HCT116 (cell line): ENCODE measurements at regions not wholly inside any gene's neighbourhood (a gene's known extent, or its start where the extent isn't known, plus 50 kb on each side); places are given as distances from the start of the nearest gene placed in this dataset.

ENCODE experiments used
- ATAC-seq: fragments of 200-7000 bp; cut with Tn5 transposase; 2 replicates; pipeline ENCODE4 v1.9.1; 2020; ENCODE audit warnings: mild to moderate bottlenecking, moderate library complexity
- BruUV-seq: library from RNA; stranded (reverse); fragments of 400-500 nt; replicated peaks from 2 replicates; lab custom pipeline; 2021; lab: Mats Ljungman, UMichigan
- CTCF ChIA-PET: fragments of 300-600 bp; sonication (Branson Sonifier 250); formaldehyde crosslinking; loops from one replicate; lab custom pipeline; 2021; ENCODE audit warnings: antibody characterized with exemption; lab: Charles Lee
- POLR2A ChIA-PET: fragments of 300-600, 350-600 bp; sonication (Branson Sonifier 250); formaldehyde crosslinking; loops from one replicate; lab custom pipeline; 2021; ENCODE audit warnings: antibody characterized with exemption; lab: Charles Lee
- RAD21 ChIA-PET, 2 experiments: fragments of 300-600 bp; sonication (Branson Sonifier 250); formaldehyde crosslinking; loops; one replicate each; lab custom pipeline; 2023; ENCODE audit warnings: low total read pairs in 2 of 2; ENCODE audit not compliant: uncharacterized antibody in 2 of 2, unreplicated experiment in 2 of 2, low non-redundant PET in 1 of 2; lab: Charles Lee
- DNase-seq: peaks from one replicate; pipeline ENCODE4 v3.0.0-alpha.2; 2010; ENCODE audit warnings: low read depth, low spot score
- H2AFZ ChIP-seq: fragments of 200-600 bp; shearing (Covaris generic), sonication (generic); 2 replicates; pipeline ENCODE4 v1.6.1; 2017; ENCODE audit warnings: low read depth, mixed run types, mixed read lengths, antibody characterized with exemption, low read length; ENCODE audit not compliant: poor library complexity, severe bottlenecking
- H3K27ac ChIP-seq: 2 replicates; pipeline ENCODE4 v1.5.1; 2012; ENCODE audit warnings: low read depth, low read length
- H3K27me3 ChIP-seq: fragments of 200-600 bp; sonication (generic); 2 replicates; pipeline ENCODE4 v1.6.1; 2016; ENCODE audit warnings: mixed run types, low read length, mixed read lengths; ENCODE audit not compliant: insufficient read depth
- H3K36me3 ChIP-seq, 2 experiments: fragments of 200-500 bp in 1 of 2; fragments of 200-600 bp in 1 of 2; sonication (Bioruptor generic) in 1 of 2; sonication (generic) in 1 of 2; 2 replicates each; pipeline versions ENCODE4 v1.5.1 to v1.6.1; 2014 to 2016; ENCODE audit warnings: low read length in 2 of 2, inconsistent platforms in 1 of 2, mixed read lengths in 1 of 2, mixed run types in 1 of 2; ENCODE audit not compliant: insufficient read depth in 2 of 2, control insufficient read depth in 1 of 2
- H3K4me1 ChIP-seq, 2 experiments: fragments of 200-600 bp in 1 of 2; sonication (generic) in 1 of 2; 2 replicates each; pipeline versions ENCODE4 v1.5.1 to v1.6.1; 2012 to 2017; ENCODE audit warnings: low read length in 2 of 2, inconsistent platforms in 1 of 2, mild to moderate bottlenecking in 1 of 2, mixed read lengths in 1 of 2, mixed run types in 1 of 2, moderate library complexity in 1 of 2; ENCODE audit not compliant: insufficient read depth in 2 of 2, control insufficient read depth in 1 of 2
- H3K4me2 ChIP-seq: fragments of 200-600 bp; sonication (generic); 2 replicates; pipeline ENCODE4 v1.6.1; 2017; ENCODE audit warnings: mixed run types, low read length, mixed read lengths
- H3K4me3 ChIP-seq, 2 experiments: fragments of 200-600 bp in 1 of 2; sonication (generic) in 1 of 2; replicated peaks in 1 of 2; 2 replicates each; pipeline ENCODE4 v1.5.1; 2011 to 2016; ENCODE audit warnings: low read length in 2 of 2, control low read depth in 1 of 2, low read depth in 1 of 2, mild to moderate bottlenecking in 1 of 2, mixed read lengths in 1 of 2, mixed run types in 1 of 2
- H3K79me2 ChIP-seq: fragments of 200-600 bp; sonication (generic); 2 replicates; pipeline ENCODE4 v1.6.1; 2017; ENCODE audit warnings: mild to moderate bottlenecking, mixed run types, low read length, moderate library complexity, mixed read lengths; ENCODE audit not compliant: insufficient read depth
- H3K9ac ChIP-seq: fragments of 200-600 bp; sonication (generic); 2 replicates; pipeline ENCODE4 v1.6.1; 2016; ENCODE audit warnings: low read length, mixed read lengths
- H3K9me2 ChIP-seq: fragments of 200-600 bp; sonication (generic), shearing (Covaris generic); 2 replicates; pipeline ENCODE4 v1.6.1; 2017; ENCODE audit warnings: mixed run types, mild to moderate bottlenecking, moderate library complexity; ENCODE audit not compliant: insufficient read depth
- H3K9me3 ChIP-seq, 2 experiments: fragments of 200-500 bp in 1 of 2; fragments of 200-600 bp in 1 of 2; sonication (Bioruptor generic) in 1 of 2; sonication (generic) in 1 of 2; 2 replicates each; pipeline ENCODE4 v1.6.1; 2014 to 2017; ENCODE audit warnings: low read length in 2 of 2, mixed read lengths in 2 of 2, inconsistent platforms in 1 of 2, low read depth in 1 of 2, mild to moderate bottlenecking in 1 of 2, mixed run types in 1 of 2, moderate library complexity in 1 of 2; ENCODE audit not compliant: control insufficient read depth in 1 of 2, insufficient read depth in 1 of 2
- H4K20me1 ChIP-seq: fragments of 200-600 bp; sonication (generic), shearing (Covaris generic); 2 replicates; pipeline ENCODE4 v1.6.1; 2017; ENCODE audit warnings: mixed run types, mild to moderate bottlenecking, moderate library complexity; ENCODE audit not compliant: insufficient read depth
- JUND ChIP-seq: IDR thresholded peaks from 2 replicates; pipeline ENCODE4 v1.6.1; 2012
- RAD21 ChIP-seq: IDR thresholded peaks from 2 replicates; pipeline ENCODE4 v1.6.1; 2012; ENCODE audit warnings: low read depth, mild to moderate bottlenecking
- intact Hi-C: fragments of 100-400 bp; cut with micrococcal nuclease; formaldehyde crosslinking; loops from 2 replicates; pipeline ENCODE4 v1.10.0; 2022
- TF ChIP-seq, protein P1 (sequence below), 3 experiments: fragments of 200-600 bp in 1 of 3; sonication (generic) in 1 of 3; IDR thresholded peaks in 2 of 3; conservative IDR thresholded peaks in 1 of 3; 2 replicates each; pipeline ENCODE4 v1.5.1; 2012 to 2017; ENCODE audit warnings: low read depth in 2 of 3, low read length in 2 of 3, antibody characterized with exemption in 1 of 3, borderline replicate concordance in 1 of 3, control low read depth in 1 of 3, mild to moderate bottlenecking in 1 of 3, mixed read lengths in 1 of 3, mixed run types in 1 of 3, moderate library complexity in 1 of 3; ENCODE audit not compliant: insufficient read depth in 1 of 3
- TF ChIP-seq, protein P2 (sequence below): IDR thresholded peaks from 2 replicates; pipeline ENCODE4 v1.6.1; 2011; ENCODE audit warnings: mild to moderate bottlenecking, low read length, moderate library complexity; ENCODE audit not compliant: insufficient replicate concordance; ENCODE audit errors: extremely low read depth

DNA sequence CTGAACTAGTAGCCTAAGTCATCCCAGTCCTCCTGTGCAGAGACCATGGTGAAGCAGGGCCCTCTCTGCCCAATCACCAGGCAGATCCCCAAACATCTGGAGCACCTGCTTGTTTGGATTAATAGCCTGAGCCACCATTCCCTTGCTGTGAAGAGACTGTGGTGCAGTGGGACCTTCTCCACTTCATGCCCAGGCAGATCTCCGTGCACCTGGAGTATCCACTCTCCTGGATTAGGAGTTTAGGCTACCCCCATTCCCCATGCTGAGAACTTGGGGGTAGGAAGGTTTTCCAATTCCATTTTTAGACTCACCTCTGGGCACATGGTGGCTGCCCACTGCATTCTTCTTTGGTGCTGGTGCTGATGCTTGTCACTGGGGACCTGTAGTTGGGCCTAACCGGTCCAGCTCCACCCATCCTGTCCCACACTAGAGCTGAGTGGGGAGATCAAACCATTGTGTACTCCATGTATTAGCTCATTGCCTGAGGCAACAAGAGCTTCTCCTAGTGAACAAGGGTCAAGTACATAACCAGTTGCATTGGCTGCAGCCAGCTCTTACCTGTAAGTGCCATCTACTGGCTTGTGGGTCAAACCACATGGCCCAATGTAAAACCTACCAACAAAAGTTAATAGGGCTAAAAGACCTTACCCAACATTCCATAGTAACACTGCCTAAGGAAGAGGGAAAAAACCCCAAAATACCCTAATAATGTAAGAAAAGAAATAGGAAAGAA lies 382.5 kb upstream of the CBLB start:
- H3K79me2 ChIP-seq = no peaks in the 10 kb centered on the region
- no peak overlapping the region for H3K4me2 ChIP-seq
- no peaks in the 10 kb centered on the region for H3K27me3 ChIP-seq
- H3K9me3 ChIP-seq = no peaks in the 10 kb centered on the region
- no peaks in the 10 kb centered on the region; the same call in 1 of the 2 replicates for H3K9me2 ChIP-seq
- RAD21 ChIA-PET = interaction anchor here in 1 of 2 experiments (0.7 kb wide), 1 partner anchor 40 kb away, joined by 3 read pairs; no protein-coding TSS in a partner anchor
- H3K9ac ChIP-seq = no peak overlapping the region
- DNase-seq (no peak), ATAC-seq (no peak)
- CTCF ChIA-PET = no interaction called here
- no peak overlapping the region for H2AFZ ChIP-seq
- H3K27ac ChIP-seq = no peak overlapping the region
- POLR2A ChIA-PET = no interaction called here
- no peaks in the 10 kb centered on the region for H4K20me1 ChIP-seq
- no peaks in the 10 kb centered on the region for H3K4me1 ChIP-seq
- TF ChIP-seq, protein P1, sequence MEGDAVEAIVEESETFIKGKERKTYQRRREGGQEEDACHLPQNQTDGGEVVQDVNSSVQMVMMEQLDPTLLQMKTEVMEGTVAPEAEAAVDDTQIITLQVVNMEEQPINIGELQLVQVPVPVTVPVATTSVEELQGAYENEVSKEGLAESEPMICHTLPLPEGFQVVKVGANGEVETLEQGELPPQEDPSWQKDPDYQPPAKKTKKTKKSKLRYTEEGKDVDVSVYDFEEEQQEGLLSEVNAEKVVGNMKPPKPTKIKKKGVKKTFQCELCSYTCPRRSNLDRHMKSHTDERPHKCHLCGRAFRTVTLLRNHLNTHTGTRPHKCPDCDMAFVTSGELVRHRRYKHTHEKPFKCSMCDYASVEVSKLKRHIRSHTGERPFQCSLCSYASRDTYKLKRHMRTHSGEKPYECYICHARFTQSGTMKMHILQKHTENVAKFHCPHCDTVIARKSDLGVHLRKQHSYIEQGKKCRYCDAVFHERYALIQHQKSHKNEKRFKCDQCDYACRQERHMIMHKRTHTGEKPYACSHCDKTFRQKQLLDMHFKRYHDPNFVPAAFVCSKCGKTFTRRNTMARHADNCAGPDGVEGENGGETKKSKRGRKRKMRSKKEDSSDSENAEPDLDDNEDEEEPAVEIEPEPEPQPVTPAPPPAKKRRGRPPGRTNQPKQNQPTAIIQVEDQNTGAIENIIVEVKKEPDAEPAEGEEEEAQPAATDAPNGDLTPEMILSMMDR (IDR thresholded peaks at IDR 0.05 in 2 of 3, conservative IDR thresholded peaks at IDR 0.05 in 1 of 3; ENCODE audit: borderline replicate concordance in 1 of 3, insufficient read depth in 1 of 3, low read depth in 2 of 3, low read length in 2 of 3) = 0 out of 6 replicates have a peak, but pooled peaks of 1 of the 3 experiments have one; percentile 1
- TF ChIP-seq RAD21 (peak; percentile 11; the same call in 1 of the 2 replicates), JUND (no peak)
- BruUV-seq = no TSS peak
- H3K36me3 ChIP-seq = no peaks in the 10 kb centered on the region
- intact Hi-C loops = no loop called here
- no peak overlapping the region for H3K4me3 ChIP-seq

DNA sequence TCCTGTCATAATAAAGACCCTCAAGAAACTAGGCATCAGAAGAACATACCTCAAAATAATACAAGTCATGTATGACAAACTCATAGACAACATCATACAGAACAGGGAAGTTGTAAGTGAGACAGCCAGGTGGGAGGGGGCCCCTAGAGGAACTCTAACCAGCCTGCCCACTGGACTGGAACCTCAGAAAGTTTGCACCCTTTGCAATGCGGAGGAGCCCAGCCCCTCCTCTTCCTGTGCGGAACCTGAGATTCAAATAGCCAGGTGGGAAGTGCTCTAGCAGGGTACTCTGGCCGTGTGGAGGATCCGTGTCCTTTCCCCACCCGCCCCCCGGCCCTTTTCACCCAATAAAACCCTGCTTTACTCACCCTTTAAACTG lies 387.0 kb upstream of the CBLB start:
- DNase-seq (no peak), ATAC-seq (no peak)
- H3K4me3 ChIP-seq = no peak overlapping the region
- no peaks in the 10 kb centered on the region for H4K20me1 ChIP-seq
- no peaks in the 10 kb centered on the region for H3K9me3 ChIP-seq
- ChIA-PET RAD21 (no interaction called here), POLR2A (no interaction called here), CTCF (no interaction called here)
- H3K27me3 ChIP-seq = no peaks in the 10 kb centered on the region
- no peaks in the 10 kb centered on the region for H3K9me2 ChIP-seq
- H3K4me2 ChIP-seq = no peak overlapping the region
- no peak overlapping the region for H3K27ac ChIP-seq
- no TSS peak for BruUV-seq
- no peaks in the 10 kb centered on the region for H3K79me2 ChIP-seq
- H3K36me3 ChIP-seq = no peaks in the 10 kb centered on the region
- H2AFZ ChIP-seq = no peak overlapping the region
- no peak overlapping the region for H3K9ac ChIP-seq
- TF ChIP-seq, protein P2, sequence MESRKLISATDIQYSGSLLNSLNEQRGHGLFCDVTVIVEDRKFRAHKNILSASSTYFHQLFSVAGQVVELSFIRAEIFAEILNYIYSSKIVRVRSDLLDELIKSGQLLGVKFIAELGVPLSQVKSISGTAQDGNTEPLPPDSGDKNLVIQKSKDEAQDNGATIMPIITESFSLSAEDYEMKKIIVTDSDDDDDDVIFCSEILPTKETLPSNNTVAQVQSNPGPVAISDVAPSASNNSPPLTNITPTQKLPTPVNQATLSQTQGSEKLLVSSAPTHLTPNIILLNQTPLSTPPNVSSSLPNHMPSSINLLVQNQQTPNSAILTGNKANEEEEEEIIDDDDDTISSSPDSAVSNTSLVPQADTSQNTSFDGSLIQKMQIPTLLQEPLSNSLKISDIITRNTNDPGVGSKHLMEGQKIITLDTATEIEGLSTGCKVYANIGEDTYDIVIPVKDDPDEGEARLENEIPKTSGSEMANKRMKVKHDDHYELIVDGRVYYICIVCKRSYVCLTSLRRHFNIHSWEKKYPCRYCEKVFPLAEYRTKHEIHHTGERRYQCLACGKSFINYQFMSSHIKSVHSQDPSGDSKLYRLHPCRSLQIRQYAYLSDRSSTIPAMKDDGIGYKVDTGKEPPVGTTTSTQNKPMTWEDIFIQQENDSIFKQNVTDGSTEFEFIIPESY = no peak
- intact Hi-C loops = no loop called here
- no peaks in the 10 kb centered on the region for H3K4me1 ChIP-seq
